Keratinocyte (primary cell): ENCODE measurements at regions not wholly inside any gene's neighbourhood (a gene's known extent, or its start where the extent isn't known, plus 50 kb on each side); places are given as distances from the start of the nearest gene placed in this dataset.

Experiments
- DNase-seq: peaks from one replicate; pipeline ENCODE4 v3.0.0-alpha.2; 2011; ENCODE audit warnings: low read depth, missing footprints, low spot score
- FAIRE-seq: peaks from 2 replicates; lab custom pipeline; 2011; peaks lifted over from hg19 to GRCh38; lab: Jason Lieb, UNC
- H2AFZ ChIP-seq: 2 replicates; pipeline ENCODE4 v1.6.0; 2012; ENCODE audit warnings: low read length, control low read depth, inconsistent platforms; ENCODE audit not compliant: control insufficient read depth
- H3K27ac ChIP-seq: 2 replicates; pipeline ENCODE4 v1.5.1; 2011; ENCODE audit warnings: low read length; ENCODE audit not compliant: control insufficient read depth, insufficient read depth
- H3K27me3 ChIP-seq: 3 replicates; pipeline ENCODE4 v1.6.0; 2011; ENCODE audit warnings: low read length; ENCODE audit not compliant: control insufficient read depth, insufficient read depth; ENCODE audit errors: extremely low read depth
- H3K36me3 ChIP-seq, 2 experiments: 2 replicates in 1 of 2; 3 replicates in 1 of 2; pipeline ENCODE4 v1.5.1; 2011; ENCODE audit warnings: low read length in 2 of 2, mild to moderate bottlenecking in 1 of 2; ENCODE audit not compliant: control insufficient read depth in 2 of 2, insufficient read depth in 2 of 2; ENCODE audit errors: extremely low read depth in 1 of 2
- H3K4me1 ChIP-seq: 3 replicates; pipeline ENCODE4 v1.5.1; 2011; ENCODE audit warnings: low read length; ENCODE audit not compliant: control insufficient read depth, insufficient read depth; ENCODE audit errors: extremely low read depth
- H3K4me2 ChIP-seq: 3 replicates; pipeline ENCODE4 v1.6.0; 2011; ENCODE audit warnings: low read depth, low read length; ENCODE audit not compliant: control insufficient read depth, insufficient read depth; ENCODE audit errors: extremely low read depth
- H3K4me3 ChIP-seq, 3 experiments: fragments of 200-600 bp in 1 of 3; sonication (generic) in 1 of 3; 2 replicates in 2 of 3; 3 replicates in 1 of 3; pipeline ENCODE4 v1.5.1; 2011 to 2016; ENCODE audit warnings: low read length in 3 of 3, mild to moderate bottlenecking in 3 of 3, control low read depth in 2 of 3, inconsistent platforms in 1 of 3, low read depth in 1 of 3, mixed read lengths in 1 of 3, mixed run types in 1 of 3, moderate library complexity in 1 of 3; ENCODE audit not compliant: control insufficient read depth in 2 of 3, insufficient read depth in 2 of 3; ENCODE audit errors: extremely low read depth in 1 of 3
- H3K79me2 ChIP-seq: 2 replicates; pipeline ENCODE4 v1.6.0; 2012; ENCODE audit warnings: low read length; ENCODE audit not compliant: control insufficient read depth, insufficient read depth
- H3K9ac ChIP-seq: 3 replicates; pipeline ENCODE4 v1.6.0; 2011; ENCODE audit warnings: low read length; ENCODE audit not compliant: control insufficient read depth, insufficient read depth; ENCODE audit errors: extremely low read depth
- H3K9me1 ChIP-seq: 3 replicates; pipeline ENCODE4 v1.6.0; 2011; ENCODE audit warnings: low read length; ENCODE audit not compliant: control insufficient read depth, insufficient read depth; ENCODE audit errors: extremely low read depth
- H3K9me3 ChIP-seq: 2 replicates; pipeline ENCODE4 v1.5.1; 2012; ENCODE audit warnings: low read depth, low read length; ENCODE audit not compliant: control insufficient read depth
- H4K20me1 ChIP-seq: 3 replicates; pipeline ENCODE4 v1.6.0; 2011; ENCODE audit warnings: low read length; ENCODE audit not compliant: control insufficient read depth, insufficient read depth; ENCODE audit errors: extremely low read depth
- CTCF ChIP-seq, 3 experiments: IDR thresholded peaks in 1 of 3; conservative IDR thresholded peaks in 1 of 3; optimal IDR thresholded peaks in 1 of 3; 2 replicates in 2 of 3; 3 replicates in 1 of 3; pipeline versions ENCODE3 to v1.5.1; 2011; ENCODE audit warnings: low read length in 3 of 3, mild to moderate bottlenecking in 3 of 3, moderate library complexity in 2 of 3, control low read depth in 1 of 3, inconsistent platforms in 1 of 3; ENCODE audit not compliant: insufficient read depth in 2 of 3; ENCODE audit errors: extremely low read depth in 1 of 3
- EZH2 ChIP-seq: IDR thresholded peaks from one replicate; pipeline ENCODE4 v1.6.1; 2012; ENCODE audit warnings: inconsistent platforms, mild to moderate bottlenecking, low read length, moderate library complexity
- dilution Hi-C: fragments of 300-500 bp; cut with MboI; formaldehyde crosslinking; loops from one replicate; pipeline ENCODE4 v1.7.0; 2020; ENCODE audit warnings: low sequenced_read_pairs; ENCODE audit not compliant: extremely low pct_ligation_motif_present

- Histone ChIP-seq H3K4me2 (no peak overlapping the region), H3K9me3 (no peaks in the 10 kb centered on the region), H3K36me3 (no peaks in the 10 kb centered on the region), H3K79me2 (no peaks in the 10 kb centered on the region), H2AFZ (no peak overlapping the region), H3K9ac (no peak overlapping the region), H3K4me1 (peaks cover 6% of the 10 kb centered on the region), H3K27me3 (no peaks in the 10 kb centered on the region), H3K9me1 (no peaks in the 10 kb centered on the region), H3K4me3 (no peak overlapping the region), H3K27ac (no peak overlapping the region), H4K20me1 (no peaks in the 10 kb centered on the region)
- dilution Hi-C loops, result no loop called here
- DNase-seq (no peak), FAIRE-seq (no peak)
- no peak for TF ChIP-seq EZH2
- TF ChIP-seq CTCF (optimal IDR thresholded peaks at IDR 0.05 in 1 of 3, IDR thresholded peaks at IDR 0.05 in 1 of 3, conservative IDR thresholded peaks at IDR 0.05 in 1 of 3; ENCODE audit: extremely low read depth in 1 of 3, insufficient read depth in 2 of 3, low read length in 3 of 3), result no peak
Observed at GRCh38 chr12:4046495-4046840, 173.3 kb upstream of the PARP11 start.

- Histone ChIP-seq H3K4me2 (no peak overlapping the region), H2AFZ (no peak overlapping the region), H3K27me3 (no peaks in the 10 kb centered on the region), H3K36me3 (no peaks in the 10 kb centered on the region), H3K27ac (no peak overlapping the region), H4K20me1 (no peaks in the 10 kb centered on the region), H3K79me2 (no peaks in the 10 kb centered on the region), H3K9me3 (no peaks in the 10 kb centered on the region), H3K4me1 (peaks cover 10% of the 10 kb centered on the region), H3K9ac (no peak overlapping the region), H3K9me1 (no peaks in the 10 kb centered on the region), H3K4me3 (no peak overlapping the region)
- TF ChIP-seq CTCF (optimal IDR thresholded peaks at IDR 0.05 in 1 of 3, IDR thresholded peaks at IDR 0.05 in 1 of 3, conservative IDR thresholded peaks at IDR 0.05 in 1 of 3; ENCODE audit: extremely low read depth in 1 of 3, insufficient read depth in 2 of 3, low read length in 3 of 3) (no peak), EZH2 (no peak)
- FAIRE-seq (no peak), DNase-seq (no peak)
- dilution Hi-C loops, result no loop called here
Observed at GRCh38 chr12:4045786-4046494, 172.7 kb upstream of the PARP11 start.
